ENCODE measurements at regions not wholly inside any gene's neighbourhood (a gene's known extent, or its start where the extent isn't known, plus 50 kb on each side); places are given as distances from the start of the nearest gene placed in this dataset.
"Not testable (repeated sequence)": the region's sequence is repeated elsewhere in the genome, so short reads cannot be mapped to it uniquely, and the experiment has no call there.

DNA sequence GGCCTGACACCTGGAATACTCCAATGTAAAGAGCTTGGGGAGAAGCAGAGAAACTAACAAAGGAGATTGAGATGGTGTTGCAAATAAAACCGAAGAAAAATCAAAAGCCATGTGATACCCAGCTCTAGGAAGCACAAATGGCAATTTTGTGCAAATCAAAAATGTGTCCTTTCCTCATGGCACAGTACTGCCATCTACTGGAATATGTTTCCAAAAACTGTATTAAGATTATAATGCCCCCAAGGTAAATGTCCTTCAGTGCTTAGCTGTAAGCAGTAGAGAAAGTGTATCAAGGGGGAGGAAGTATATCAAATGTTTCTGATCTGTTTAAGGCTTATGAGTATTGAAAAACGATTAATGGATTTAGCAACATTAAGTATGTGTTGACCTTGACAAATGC lies 620.3 kb downstream of the ZWINT start:
- not testable (repeated sequence) for TF ChIP-seq ZNF274 (IDR thresholded peaks at IDR 0.05; ENCODE audit: insufficient read depth, insufficient read length); CEBPB (IDR thresholded peaks at IDR 0.05; ENCODE audit: borderline replicate concordance in 1 of 2, low read depth in 2 of 2, low read length in 2 of 2); CHD1 (IDR thresholded peaks at IDR 0.05; ENCODE audit: low read depth, low read length); GATAD2B (conservative IDR thresholded peaks at IDR 0.05; ENCODE audit: low read depth); STAT1 (conservative IDR thresholded peaks at IDR 0.05); FOS (IDR thresholded peaks at IDR 0.05; ENCODE audit: borderline replicate concordance, extremely low read depth, insufficient read length); NR2C1 (IDR thresholded peaks at IDR 0.05)
- TF ChIP-seq, protein P1, sequence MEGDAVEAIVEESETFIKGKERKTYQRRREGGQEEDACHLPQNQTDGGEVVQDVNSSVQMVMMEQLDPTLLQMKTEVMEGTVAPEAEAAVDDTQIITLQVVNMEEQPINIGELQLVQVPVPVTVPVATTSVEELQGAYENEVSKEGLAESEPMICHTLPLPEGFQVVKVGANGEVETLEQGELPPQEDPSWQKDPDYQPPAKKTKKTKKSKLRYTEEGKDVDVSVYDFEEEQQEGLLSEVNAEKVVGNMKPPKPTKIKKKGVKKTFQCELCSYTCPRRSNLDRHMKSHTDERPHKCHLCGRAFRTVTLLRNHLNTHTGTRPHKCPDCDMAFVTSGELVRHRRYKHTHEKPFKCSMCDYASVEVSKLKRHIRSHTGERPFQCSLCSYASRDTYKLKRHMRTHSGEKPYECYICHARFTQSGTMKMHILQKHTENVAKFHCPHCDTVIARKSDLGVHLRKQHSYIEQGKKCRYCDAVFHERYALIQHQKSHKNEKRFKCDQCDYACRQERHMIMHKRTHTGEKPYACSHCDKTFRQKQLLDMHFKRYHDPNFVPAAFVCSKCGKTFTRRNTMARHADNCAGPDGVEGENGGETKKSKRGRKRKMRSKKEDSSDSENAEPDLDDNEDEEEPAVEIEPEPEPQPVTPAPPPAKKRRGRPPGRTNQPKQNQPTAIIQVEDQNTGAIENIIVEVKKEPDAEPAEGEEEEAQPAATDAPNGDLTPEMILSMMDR (IDR thresholded peaks at IDR 0.05 in 2 of 3, conservative IDR thresholded peaks at IDR 0.05 in 1 of 3; ENCODE audit: control insufficient read depth in 2 of 3, extremely low read depth in 1 of 3, insufficient read depth in 1 of 3, low read depth in 3 of 3, low read length in 3 of 3), result peak in 2 of 3 experiments; percentile 22; a peak in 2 of 6 replicates
- TF ChIP-seq, protein P2, sequence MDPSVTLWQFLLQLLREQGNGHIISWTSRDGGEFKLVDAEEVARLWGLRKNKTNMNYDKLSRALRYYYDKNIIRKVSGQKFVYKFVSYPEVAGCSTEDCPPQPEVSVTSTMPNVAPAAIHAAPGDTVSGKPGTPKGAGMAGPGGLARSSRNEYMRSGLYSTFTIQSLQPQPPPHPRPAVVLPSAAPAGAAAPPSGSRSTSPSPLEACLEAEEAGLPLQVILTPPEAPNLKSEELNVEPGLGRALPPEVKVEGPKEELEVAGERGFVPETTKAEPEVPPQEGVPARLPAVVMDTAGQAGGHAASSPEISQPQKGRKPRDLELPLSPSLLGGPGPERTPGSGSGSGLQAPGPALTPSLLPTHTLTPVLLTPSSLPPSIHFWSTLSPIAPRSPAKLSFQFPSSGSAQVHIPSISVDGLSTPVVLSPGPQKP (IDR thresholded peaks at IDR 0.05; ENCODE audit: low read depth, low read length), result not testable (repeated sequence)
- TF ChIP-seq, protein P3, sequence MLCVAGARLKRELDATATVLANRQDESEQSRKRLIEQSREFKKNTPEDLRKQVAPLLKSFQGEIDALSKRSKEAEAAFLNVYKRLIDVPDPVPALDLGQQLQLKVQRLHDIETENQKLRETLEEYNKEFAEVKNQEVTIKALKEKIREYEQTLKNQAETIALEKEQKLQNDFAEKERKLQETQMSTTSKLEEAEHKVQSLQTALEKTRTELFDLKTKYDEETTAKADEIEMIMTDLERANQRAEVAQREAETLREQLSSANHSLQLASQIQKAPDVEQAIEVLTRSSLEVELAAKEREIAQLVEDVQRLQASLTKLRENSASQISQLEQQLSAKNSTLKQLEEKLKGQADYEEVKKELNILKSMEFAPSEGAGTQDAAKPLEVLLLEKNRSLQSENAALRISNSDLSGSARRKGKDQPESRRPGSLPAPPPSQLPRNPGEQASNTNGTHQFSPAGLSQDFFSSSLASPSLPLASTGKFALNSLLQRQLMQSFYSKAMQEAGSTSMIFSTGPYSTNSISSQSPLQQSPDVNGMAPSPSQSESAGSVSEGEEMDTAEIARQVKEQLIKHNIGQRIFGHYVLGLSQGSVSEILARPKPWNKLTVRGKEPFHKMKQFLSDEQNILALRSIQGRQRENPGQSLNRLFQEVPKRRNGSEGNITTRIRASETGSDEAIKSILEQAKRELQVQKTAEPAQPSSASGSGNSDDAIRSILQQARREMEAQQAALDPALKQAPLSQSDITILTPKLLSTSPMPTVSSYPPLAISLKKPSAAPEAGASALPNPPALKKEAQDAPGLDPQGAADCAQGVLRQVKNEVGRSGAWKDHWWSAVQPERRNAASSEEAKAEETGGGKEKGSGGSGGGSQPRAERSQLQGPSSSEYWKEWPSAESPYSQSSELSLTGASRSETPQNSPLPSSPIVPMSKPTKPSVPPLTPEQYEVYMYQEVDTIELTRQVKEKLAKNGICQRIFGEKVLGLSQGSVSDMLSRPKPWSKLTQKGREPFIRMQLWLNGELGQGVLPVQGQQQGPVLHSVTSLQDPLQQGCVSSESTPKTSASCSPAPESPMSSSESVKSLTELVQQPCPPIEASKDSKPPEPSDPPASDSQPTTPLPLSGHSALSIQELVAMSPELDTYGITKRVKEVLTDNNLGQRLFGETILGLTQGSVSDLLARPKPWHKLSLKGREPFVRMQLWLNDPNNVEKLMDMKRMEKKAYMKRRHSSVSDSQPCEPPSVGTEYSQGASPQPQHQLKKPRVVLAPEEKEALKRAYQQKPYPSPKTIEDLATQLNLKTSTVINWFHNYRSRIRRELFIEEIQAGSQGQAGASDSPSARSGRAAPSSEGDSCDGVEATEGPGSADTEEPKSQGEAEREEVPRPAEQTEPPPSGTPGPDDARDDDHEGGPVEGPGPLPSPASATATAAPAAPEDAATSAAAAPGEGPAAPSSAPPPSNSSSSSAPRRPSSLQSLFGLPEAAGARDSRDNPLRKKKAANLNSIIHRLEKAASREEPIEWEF (IDR thresholded peaks at IDR 0.05; ENCODE audit: insufficient replicate concordance, low read depth, low read length), result not testable (repeated sequence)
